ENCODE measurements at regions not wholly inside any gene's neighbourhood (a gene's known extent, or its start where the extent isn't known, plus 50 kb on each side); places are given as distances from the start of the nearest gene placed in this dataset.
A peak's percentile ranks its signal among the peaks of the same experiment; 100 is the strongest.

- TF ChIP-seq ZNF556 (CRISPR knock-in tag; IDR thresholded peaks at IDR 0.05; ENCODE audit: borderline replicate concordance) = no peak
Measured at GRCh38 chr1:99525331-99525730, 120.6 kb upstream of the PALMD start (continued).

- no peak overlapping the region for H3K27ac ChIP-seq (ENCODE audit: extremely low read length, insufficient read depth, low read length)
- no peaks in the 10 kb centered on the region for H3K27me3 ChIP-seq (ENCODE audit: control insufficient read depth in 1 of 2, insufficient read depth in 2 of 2, low read length in 2 of 2)
- FAIRE-seq (peak; percentile 57), ATAC-seq (peak; percentile 48; the same call in 1 of the 3 replicates), DNase-seq (ENCODE audit: low spot score) (peak; percentile 16)
- H3K36me3 ChIP-seq (replicated peaks in 1 of 2; ENCODE audit: control insufficient read depth in 1 of 2, insufficient read depth in 2 of 2, low read length in 2 of 2) = no peaks in the 10 kb centered on the region
- POLR2A ChIA-PET = no interaction called here
- in situ Hi-C loops (cut with HindIII; ENCODE audit: extremely low pct_ligation_motif_present, low pct_unique_long_range_greater_than_20kb) = no loop called here
- CTCF ChIA-PET (ENCODE audit: low intra/inter-chr PET ratio, low total read pairs) = interaction anchor here (1.1 to 1.8 kb wide), 3 partner anchors 46 to 347 kb away, joined by 3 to 7 read pairs (median 6); no protein-coding TSS in a partner anchor
- no peaks in the 10 kb centered on the region for H3K79me2 ChIP-seq (ENCODE audit: insufficient read depth, low read length)
- no peak overlapping the region for H3K9ac ChIP-seq (ENCODE audit: insufficient read depth, low read depth, low read length)
- peaks cover 12% of the 10 kb centered on the region; the same call in 1 of the 2 replicates for H3K4me1 ChIP-seq (ENCODE audit: insufficient read depth, low read length)
- no peak overlapping the region for H2AFZ ChIP-seq (ENCODE audit: low read length)
- TF ChIP-seq STAG1 (CRISPR knock-in tag; IDR thresholded peaks at IDR 0.05) (peak; percentile 68), FOXP1 (IDR thresholded peaks at IDR 0.05) (no peak), FOXP1 (CRISPR knock-in tag; IDR thresholded peaks at IDR 0.05) (no peak), SMC3 (IDR thresholded peaks at IDR 0.05; ENCODE audit: low read length) (peak; percentile 17; the same call in 1 of the 2 replicates), FOXO1 (CRISPR knock-in tag; IDR thresholded peaks at IDR 0.05) (no peak), USF2 (IDR thresholded peaks at IDR 0.05; ENCODE audit: low read depth, low read length) (no peak), USF2 (CRISPR knock-in tag; IDR thresholded peaks at IDR 0.05; ENCODE audit: borderline replicate concordance) (no peak), ZIK1 (CRISPR knock-in tag; IDR thresholded peaks at IDR 0.05; ENCODE audit: borderline replicate concordance, low read depth) (no peak), CTCF (CRISPR knock-in tag; IDR thresholded peaks at IDR 0.05) (peak; percentile 56), SMARCE1 (IDR thresholded peaks at IDR 0.05; ENCODE audit: borderline replicate concordance) (no peak), ZNF530 (CRISPR knock-in tag; IDR thresholded peaks at IDR 0.05; ENCODE audit: low read depth) (no peak)
- no peak overlapping the region for H3K4me3 ChIP-seq (replicated peaks in 1 of 3; ENCODE audit: insufficient read depth in 1 of 3, low read depth in 2 of 3, low read length in 3 of 3)
- WGBS (ENCODE audit: low lambda C conversion rate) = 74% methylated on average over 3 of the region's 3 CpGs
- no peaks in the 10 kb centered on the region for H3K9me3 ChIP-seq (ENCODE audit: low read length)
- intact Hi-C loops (cut with micrococcal nuclease; ENCODE audit: unreplicated experiment) = no loop called here
- no TSS peak for BruUV-seq (replicated peaks)
- H4K20me1 ChIP-seq (ENCODE audit: insufficient read depth, low read length) = no peaks in the 10 kb centered on the region
- H3K4me2 ChIP-seq (ENCODE audit: low read depth, low read length) = no peak overlapping the region
Measured at GRCh38 chr1:99527078-99527477, 118.8 kb upstream of the PALMD start.
